Naive thymus-derived CD8-positive, alpha-beta T cell (primary cell): ENCODE measurements at regions not wholly inside any gene's neighbourhood (a gene's known extent, or its start where the extent isn't known, plus 50 kb on each side); places are given as distances from the start of the nearest gene placed in this dataset.
"Not testable (repeated sequence)": the region's sequence is repeated elsewhere in the genome, so short reads cannot be mapped to it uniquely, and the experiment has no call there.

Experiments used
- ATAC-seq, 2 donors: fragments of 150-1000 bp; cut with Tn5 transposase in 1 of 2; sonication (Bioruptor Pico), chemical (Tn5 transposase) in 1 of 2; 1 replicate in 1 of 2; 2 replicates in 1 of 2; pipeline ENCODE4 v1.10.0; 2021; ENCODE audit warnings: mild to moderate bottlenecking in 2 of 2, moderate library complexity in 2 of 2
- POLR2A ChIA-PET: fragments of 350-600 bp; sonication (Branson Sonifier 250); formaldehyde crosslinking; loops from one replicate; lab custom pipeline; 2021; ENCODE audit warnings: antibody characterized with exemption; lab: Charles Lee
- DNase-seq, 10 donors: peaks; one replicate each; pipeline versions ENCODE4 v3.0.0 to v3.0.0-alpha.2; 2020 to 2022
- H3K27ac Mint-ChIP-seq, 10 donors: one replicate each; pipeline ENCODE4 v1.8.0; 2020 to 2022; ENCODE audit warnings: mild to moderate bottlenecking in 10 of 10, mixed read lengths in 10 of 10, moderate library complexity in 4 of 10, inconsistent platforms in 1 of 10
- H3K27me3 Mint-ChIP-seq, 5 donors: one replicate each; pipeline ENCODE4 v1.8.0; 2021 to 2022; ENCODE audit warnings: mixed read lengths in 5 of 5
- H3K36me3 Mint-ChIP-seq, 3 donors: one replicate each; pipeline ENCODE4 v1.8.0; 2020 to 2022; ENCODE audit warnings: mixed read lengths in 3 of 3, mild to moderate bottlenecking in 2 of 3, inconsistent platforms in 1 of 3
- H3K4me1 Mint-ChIP-seq, 4 donors: one replicate each; pipeline ENCODE4 v1.8.0; 2021 to 2022; ENCODE audit warnings: mixed read lengths in 4 of 4
- H3K4me3 Mint-ChIP-seq, 10 donors: one replicate each; pipeline ENCODE4 v1.8.0; 2020 to 2022; ENCODE audit warnings: mild to moderate bottlenecking in 10 of 10, mixed read lengths in 10 of 10, moderate library complexity in 6 of 10, inconsistent platforms in 1 of 10
- H3K9me3 Mint-ChIP-seq, 9 donors: one replicate each; pipeline ENCODE4 v1.8.0; 2020 to 2022; ENCODE audit warnings: mixed read lengths in 9 of 9, mild to moderate bottlenecking in 3 of 9, inconsistent platforms in 1 of 9, moderate library complexity in 1 of 9

DNA sequence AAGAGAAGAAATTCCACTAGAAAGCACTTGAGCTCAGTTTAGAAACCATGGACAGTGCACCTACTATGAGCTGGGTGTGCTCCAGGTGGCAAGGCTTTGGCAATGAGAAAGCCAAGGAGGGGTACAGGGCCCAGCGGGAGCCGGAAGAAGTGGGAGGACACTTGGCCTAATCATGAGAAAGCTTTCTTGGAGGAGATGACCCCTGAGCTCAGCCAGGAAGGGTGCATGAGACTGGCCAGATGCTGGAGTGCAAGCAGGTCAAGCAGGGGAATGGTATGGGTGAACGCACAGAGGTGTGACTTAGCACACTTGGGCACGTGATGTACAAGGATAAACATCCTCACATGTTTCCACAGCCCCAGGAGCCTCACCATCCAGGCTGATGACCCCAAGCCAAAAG lies 97.2 kb upstream of the GLI2 start:
- Mint-ChIP-seq H3K27ac (no peak overlapping the region), H3K9me3 (peaks cover 0 to 3% (median 0%) of the 10 kb centered on the region in 9 donors), H3K36me3 (no peaks in the 10 kb centered on the region), H3K27me3 (peaks cover 3 to 7% (median 6%) of the 10 kb centered on the region in 5 donors), H3K4me3 (no peak overlapping the region), H3K4me1 (no peaks in the 10 kb centered on the region)
- ATAC-seq: no peak
- POLR2A ChIA-PET: no interaction called here
- DNase-seq: no peak

DNA sequence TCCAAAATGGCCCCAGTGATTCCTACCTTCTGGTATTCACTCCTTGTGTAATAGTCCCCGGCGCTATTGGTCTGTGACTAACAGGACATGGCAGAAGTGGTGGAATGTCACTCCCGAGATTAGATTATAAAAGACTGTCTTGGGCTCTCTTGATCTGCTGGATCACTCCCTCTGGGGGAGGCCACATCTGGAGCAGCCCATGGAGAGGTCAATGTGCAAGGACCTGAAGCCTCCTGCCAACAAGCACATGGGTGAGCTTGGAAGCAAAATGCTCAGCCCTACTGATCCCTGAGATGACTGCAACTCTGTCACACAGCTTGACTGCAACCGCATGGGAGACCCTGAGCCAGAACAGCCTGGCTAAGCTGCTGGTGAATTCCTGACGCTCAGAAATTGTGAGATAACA lies 94.3 kb upstream of the GLI2 start:
- no peak overlapping the region for H3K4me3 Mint-ChIP-seq
- no peak overlapping the region for H3K27ac Mint-ChIP-seq
- peaks cover 0 to 7% (median 3%) of the 10 kb centered on the region in 5 donors for H3K27me3 Mint-ChIP-seq
- H3K9me3 Mint-ChIP-seq: peaks cover 0 to 3% (median 0%) of the 10 kb centered on the region in 9 donors
- no peaks in the 10 kb centered on the region for H3K36me3 Mint-ChIP-seq
- DNase-seq: no peak
- POLR2A ChIA-PET: no interaction called here
- ATAC-seq: no peak
- H3K4me1 Mint-ChIP-seq: no peaks in the 10 kb centered on the region

DNA sequence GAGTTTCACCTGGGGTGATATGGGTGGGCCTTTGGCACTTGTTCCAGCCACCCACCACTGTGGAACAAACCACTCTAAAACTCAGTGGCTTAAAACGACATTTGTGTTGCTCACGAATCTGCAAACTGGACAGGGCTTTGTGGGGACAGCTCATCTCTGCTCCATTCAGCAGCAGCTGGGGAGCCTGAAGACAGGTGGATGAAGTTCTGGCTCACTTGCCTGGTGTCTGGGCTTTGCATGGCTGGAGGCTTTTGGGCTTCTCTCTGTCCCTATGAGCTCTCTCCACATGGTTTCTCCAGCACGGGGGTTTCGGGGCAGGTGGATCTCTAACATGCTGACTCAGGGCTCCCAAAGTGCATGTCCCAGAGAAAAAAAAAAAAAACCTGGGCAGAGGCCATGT lies 93.0 kb upstream of the GLI2 start:
- no peak for ATAC-seq
- H3K27ac Mint-ChIP-seq: no peak overlapping the region
- H3K4me1 Mint-ChIP-seq: no peaks in the 10 kb centered on the region
- peaks cover 3 to 7% (median 4%) of the 10 kb centered on the region in 5 donors for H3K27me3 Mint-ChIP-seq
- H3K36me3 Mint-ChIP-seq: no peaks in the 10 kb centered on the region
- peaks cover 0 to 3% (median 0%) of the 10 kb centered on the region in 9 donors for H3K9me3 Mint-ChIP-seq
- POLR2A ChIA-PET: no interaction called here
- DNase-seq: no peak
- H3K4me3 Mint-ChIP-seq: no peak overlapping the region

DNA sequence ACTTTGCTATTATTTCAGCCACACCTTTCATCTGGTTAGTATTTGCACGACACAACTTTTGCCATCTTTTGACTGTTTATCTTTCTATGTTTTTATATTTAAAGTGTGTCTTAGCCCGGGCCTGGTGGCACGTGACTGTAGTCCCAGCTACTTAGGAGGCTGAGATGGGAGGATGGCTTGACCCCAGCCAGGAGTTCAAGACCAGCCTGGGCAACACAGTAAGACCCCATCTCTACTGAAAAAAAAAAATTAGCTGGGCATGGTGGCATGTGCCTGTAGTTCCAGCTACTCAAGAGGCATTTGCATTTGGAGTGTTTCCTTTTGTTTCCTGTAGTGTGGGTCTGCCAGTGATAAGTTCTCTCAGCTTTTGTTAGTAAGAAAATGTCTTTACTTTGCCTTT lies 88.7 kb upstream of the GLI2 start:
- ATAC-seq: no peak
- H3K4me3 Mint-ChIP-seq: no peak overlapping the region
- peaks cover 8 to 32% (median 23%) of the 10 kb centered on the region in 9 donors for H3K9me3 Mint-ChIP-seq

DNA sequence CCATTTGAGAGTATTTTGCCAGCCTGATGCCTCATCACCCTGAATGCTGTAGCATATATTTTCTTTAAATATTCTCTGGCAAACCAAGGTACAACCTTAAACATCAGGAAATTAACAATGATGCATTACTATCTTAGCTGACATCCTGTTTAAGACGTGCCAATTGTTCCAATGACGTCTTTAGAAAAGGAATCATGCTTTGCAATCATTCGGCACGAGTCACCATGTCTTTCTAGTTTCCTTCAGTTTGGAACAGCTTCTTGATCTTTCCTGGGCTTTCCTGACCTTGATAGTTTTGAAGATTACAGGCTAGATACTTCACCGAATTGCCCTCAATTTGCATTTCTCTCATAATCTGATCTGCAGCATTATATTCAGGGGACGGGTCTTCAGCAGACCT lies 88.2 kb upstream of the GLI2 start:
- DNase-seq (no peak), ATAC-seq (no peak)
- H3K36me3 Mint-ChIP-seq: peaks cover 0 to 8% (median 0%) of the 10 kb centered on the region in 3 donors
- POLR2A ChIA-PET: no interaction called here
- peaks cover 8 to 35% (median 23%) of the 10 kb centered on the region in 9 donors for H3K9me3 Mint-ChIP-seq
- H3K4me3 Mint-ChIP-seq: no peak overlapping the region
- H3K27ac Mint-ChIP-seq: no peak overlapping the region
- H3K4me1 Mint-ChIP-seq: no peaks in the 10 kb centered on the region
- peaks cover 3 to 18% (median 4%) of the 10 kb centered on the region in 5 donors for H3K27me3 Mint-ChIP-seq

More for the DNA sequence above, 88.7 kb upstream of the GLI2 start:
- POLR2A ChIA-PET: no interaction called here
- Mint-ChIP-seq H3K27ac (no peak overlapping the region), H3K4me1 (no peaks in the 10 kb centered on the region), H3K27me3 (peaks cover 3 to 18% (median 4%) of the 10 kb centered on the region in 5 donors), H3K36me3 (peaks cover 0 to 8% (median 0%) of the 10 kb centered on the region in 3 donors)
- no peak for DNase-seq

DNA sequence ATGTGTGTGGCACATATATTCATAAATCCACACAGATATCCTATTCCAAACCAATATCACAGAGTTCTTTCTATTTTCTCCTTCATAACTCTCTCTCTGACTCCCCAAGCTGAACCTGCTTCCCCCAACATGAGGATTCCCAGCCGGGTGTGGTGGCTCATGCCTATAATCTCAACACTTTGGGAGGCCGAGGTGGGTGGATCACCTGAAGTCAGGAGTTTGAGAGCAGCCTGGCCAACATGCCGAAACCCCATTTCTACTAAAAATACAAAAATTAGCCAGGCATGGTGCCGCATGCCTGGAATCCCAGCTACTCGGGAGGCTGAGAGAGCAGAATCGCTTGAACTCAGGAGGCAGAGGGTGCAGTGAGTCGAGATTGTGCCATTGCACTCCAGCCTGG lies 86.3 kb upstream of the GLI2 start:
- Mint-ChIP-seq H3K27me3 (peaks cover 11 to 18% (median 14%) of the 10 kb centered on the region in 5 donors), H3K9me3 (peaks cover 12 to 44% (median 23%) of the 10 kb centered on the region in 9 donors)
- POLR2A ChIA-PET: interaction anchor here (0.7 kb wide), 1 partner anchor 8 kb away, joined by 6 read pairs; no protein-coding TSS in a partner anchor
- H3K27ac Mint-ChIP-seq, DNase-seq, H3K4me1 Mint-ChIP-seq, H3K4me3 Mint-ChIP-seq, H3K36me3 Mint-ChIP-seq, ATAC-seq: not testable (repeated sequence)

DNA sequence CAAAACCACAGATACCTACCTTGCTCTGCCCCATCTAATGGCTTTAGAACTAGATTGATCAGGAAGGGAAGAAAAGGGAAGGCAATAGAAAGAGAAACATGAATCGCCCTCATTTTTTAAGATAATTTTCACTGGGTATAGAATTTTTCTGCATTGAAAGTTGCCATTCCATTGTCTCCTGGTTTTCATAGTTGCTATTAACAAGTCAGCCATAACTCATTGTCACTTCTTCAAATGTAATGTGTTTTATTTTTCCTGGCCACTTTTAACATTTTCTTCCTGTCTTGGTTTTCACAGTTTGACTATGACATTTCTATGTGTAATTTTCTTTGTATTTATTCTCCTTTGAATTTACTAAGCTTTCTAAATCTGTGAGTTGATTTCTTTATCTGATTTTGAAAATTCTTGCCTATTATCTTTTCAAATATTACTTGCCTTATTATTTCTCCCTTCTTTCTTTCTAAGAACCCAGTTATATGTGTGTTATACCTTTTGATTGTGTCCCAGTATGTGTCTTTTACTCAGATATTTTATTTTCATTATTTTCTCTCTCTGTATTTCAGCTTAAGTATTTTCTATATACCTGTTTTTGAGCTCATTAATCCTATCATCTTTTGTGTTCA lies 85.5 kb upstream of the GLI2 start:
- POLR2A ChIA-PET: no interaction called here
- peaks cover 0 to 8% (median 0%) of the 10 kb centered on the region in 3 donors for H3K36me3 Mint-ChIP-seq
- H3K4me1 Mint-ChIP-seq: no peaks in the 10 kb centered on the region
- no peak for DNase-seq
- H3K9me3 Mint-ChIP-seq: peaks cover 12 to 44% (median 23%) of the 10 kb centered on the region in 9 donors
- no peak overlapping the region for H3K27ac Mint-ChIP-seq
- no peak overlapping the region for H3K4me3 Mint-ChIP-seq
- H3K27me3 Mint-ChIP-seq: peaks cover 12 to 23% (median 15%) of the 10 kb centered on the region in 5 donors
- no peak for ATAC-seq

DNA sequence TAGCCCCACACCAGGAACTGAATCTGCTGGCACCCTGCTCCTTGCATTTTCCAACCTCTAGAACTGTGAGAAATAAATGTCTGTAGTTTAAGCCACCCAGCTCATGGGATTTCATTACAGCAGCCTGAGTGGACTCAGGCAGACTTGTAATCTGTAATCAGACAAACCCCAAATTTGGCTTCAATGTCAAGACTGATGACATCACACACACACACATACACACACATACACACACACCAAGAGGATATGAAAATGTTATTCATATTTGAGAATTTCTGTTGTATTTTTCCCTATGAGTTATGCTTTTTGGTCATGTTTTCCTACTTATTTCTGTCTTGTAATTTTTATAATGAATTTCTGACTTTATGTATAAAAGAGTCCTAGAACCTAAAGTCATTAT lies 83.8 kb upstream of the GLI2 start:
- H3K4me3 Mint-ChIP-seq: no peak overlapping the region
- H3K27me3 Mint-ChIP-seq: peaks cover 17 to 40% (median 25%) of the 10 kb centered on the region in 5 donors
- peaks cover 0 to 8% (median 0%) of the 10 kb centered on the region in 3 donors for H3K36me3 Mint-ChIP-seq
- no peak overlapping the region for H3K27ac Mint-ChIP-seq
- DNase-seq (no peak), ATAC-seq (no peak)
- peaks cover 12 to 44% (median 23%) of the 10 kb centered on the region in 9 donors for H3K9me3 Mint-ChIP-seq
- POLR2A ChIA-PET: no interaction called here
- no peaks in the 10 kb centered on the region for H3K4me1 Mint-ChIP-seq

DNA sequence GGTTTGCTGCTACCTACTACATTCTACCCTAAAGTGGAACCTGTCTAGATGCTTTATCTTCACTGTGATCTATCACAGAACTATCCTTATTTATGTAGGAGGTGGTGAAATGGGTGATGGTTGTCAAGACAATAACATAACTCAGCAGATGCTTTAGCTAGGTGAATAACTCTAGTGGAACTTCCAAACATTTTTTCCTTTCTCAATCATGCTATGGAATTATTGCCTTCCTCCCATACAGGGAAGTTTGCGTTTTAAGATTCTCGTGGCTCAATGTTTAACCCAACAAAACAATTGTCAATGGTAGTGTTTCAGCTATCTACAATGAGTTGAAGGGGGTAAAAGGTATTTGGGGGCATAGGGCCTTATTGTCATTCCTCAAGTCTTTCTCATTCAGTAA lies 82.6 kb upstream of the GLI2 start:
- peaks cover 0 to 8% (median 0%) of the 10 kb centered on the region in 3 donors for H3K36me3 Mint-ChIP-seq
- POLR2A ChIA-PET: no interaction called here
- DNase-seq: no peak
- no peak for ATAC-seq
- H3K4me3 Mint-ChIP-seq: no peak overlapping the region
- H3K9me3 Mint-ChIP-seq: peaks cover 12 to 44% (median 23%) of the 10 kb centered on the region in 9 donors
- H3K4me1 Mint-ChIP-seq: no peaks in the 10 kb centered on the region
- peaks cover 18 to 41% (median 28%) of the 10 kb centered on the region in 5 donors for H3K27me3 Mint-ChIP-seq
- no peak overlapping the region for H3K27ac Mint-ChIP-seq

DNA sequence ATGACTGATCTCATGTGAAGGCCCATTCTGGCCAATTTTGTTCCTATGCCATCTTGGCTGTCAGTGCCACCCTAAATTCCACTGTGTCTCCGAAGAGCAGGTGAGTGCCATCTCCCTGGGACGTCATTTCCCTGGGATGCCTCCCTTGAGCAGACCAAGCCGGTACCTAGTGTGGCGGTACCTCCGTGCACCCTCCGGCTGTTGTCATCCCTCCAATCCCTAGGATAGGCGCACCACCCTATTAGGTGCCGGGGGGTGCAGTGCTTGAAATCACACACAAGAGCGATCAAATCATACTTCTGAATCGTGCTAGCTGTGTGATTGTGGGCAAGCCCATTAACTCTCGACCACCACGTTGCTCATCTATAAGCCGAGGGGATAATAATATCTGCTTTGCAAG lies 81.8 kb upstream of the GLI2 start:
- H3K27ac Mint-ChIP-seq: no peak overlapping the region
- no peak for ATAC-seq
- peaks cover 12 to 43% (median 23%) of the 10 kb centered on the region in 9 donors for H3K9me3 Mint-ChIP-seq
- H3K36me3 Mint-ChIP-seq: peaks cover 0 to 8% (median 0%) of the 10 kb centered on the region in 3 donors
- no peak overlapping the region for H3K4me3 Mint-ChIP-seq
- POLR2A ChIA-PET: no interaction called here
- peaks cover 21 to 45% (median 30%) of the 10 kb centered on the region in 5 donors for H3K27me3 Mint-ChIP-seq
- no peaks in the 10 kb centered on the region for H3K4me1 Mint-ChIP-seq
- no peak for DNase-seq

DNA sequence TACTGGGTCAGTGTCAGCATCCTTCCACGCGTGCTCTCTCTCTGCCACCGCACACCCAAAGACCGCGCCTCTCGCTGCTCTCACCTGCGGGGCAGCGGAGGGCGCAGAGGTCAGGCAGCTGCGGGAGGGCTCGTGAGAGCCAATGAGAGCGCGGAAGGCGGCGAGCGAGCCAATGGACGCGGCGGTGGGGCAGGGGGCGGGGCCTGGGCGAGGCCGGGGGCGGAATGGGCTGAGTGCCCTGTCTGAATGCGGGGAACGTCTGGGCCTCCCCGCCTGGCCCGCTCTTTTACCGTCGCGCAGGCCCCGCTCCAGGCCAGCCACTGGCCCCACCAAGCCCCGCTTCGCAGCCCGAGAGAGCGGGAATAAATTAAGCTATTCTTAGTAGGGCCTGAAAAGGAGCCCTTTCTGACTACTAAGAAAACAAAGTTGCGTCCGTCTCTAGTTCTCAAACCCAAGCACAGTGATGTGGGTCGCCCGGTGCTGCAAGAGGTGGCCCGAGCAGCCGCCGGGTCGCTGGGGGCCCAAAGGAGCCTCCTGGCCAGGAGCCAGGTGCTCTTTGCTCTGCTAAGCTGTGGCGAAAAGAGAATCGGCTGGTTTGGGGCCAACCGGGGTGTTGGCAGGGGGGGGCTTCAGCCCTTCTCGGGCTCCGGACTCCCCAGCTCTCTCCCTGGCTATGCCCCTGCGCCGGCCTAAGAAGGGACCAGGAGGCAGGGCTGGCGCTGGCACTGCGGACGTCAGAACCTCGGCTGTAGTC lies 81.1 kb upstream of the GLI2 start:
- Mint-ChIP-seq H3K4me1 (no peaks in the 10 kb centered on the region), H3K27ac (no peak overlapping the region)

DNA sequence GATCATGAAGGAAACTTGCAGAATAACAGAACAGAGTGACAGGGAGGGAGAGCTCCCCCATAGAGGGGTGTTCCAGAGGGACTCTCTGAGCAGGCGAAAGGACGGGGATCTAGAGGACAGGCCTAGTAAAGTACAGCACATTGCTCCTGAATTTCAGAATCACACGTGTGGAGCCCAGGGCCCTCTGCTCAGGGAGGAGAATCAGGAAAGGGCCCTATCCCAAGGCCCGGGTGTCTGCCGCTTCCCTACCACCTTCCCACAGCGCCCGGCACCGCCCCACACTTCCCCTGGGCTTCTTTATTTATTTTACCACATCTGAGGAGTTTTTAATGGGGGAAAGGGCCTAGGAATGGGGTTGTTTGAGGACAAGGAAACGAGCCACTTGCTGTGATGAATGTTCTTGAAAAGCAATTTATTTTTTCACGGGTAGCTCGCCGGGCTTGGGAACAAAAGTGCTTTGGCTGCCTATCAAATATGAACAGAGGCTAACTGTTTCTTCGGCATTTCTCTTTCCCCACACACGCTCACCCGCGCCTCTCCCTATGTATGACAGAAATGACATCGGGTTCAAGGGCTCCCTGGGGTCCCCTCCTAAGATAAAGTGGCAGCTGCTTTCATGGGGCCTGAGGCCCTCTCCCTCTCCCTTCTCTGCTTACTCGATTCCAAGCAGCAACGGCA lies 79.3 kb upstream of the GLI2 start:
- POLR2A ChIA-PET: no interaction called here
- peaks cover 0 to 18% (median 8%) of the 10 kb centered on the region in 9 donors for H3K9me3 Mint-ChIP-seq
- ATAC-seq (no peak), DNase-seq (no peak)
- H3K4me1 Mint-ChIP-seq: no peaks in the 10 kb centered on the region
- H3K27ac Mint-ChIP-seq: no peak overlapping the region
- no peak overlapping the region for H3K4me3 Mint-ChIP-seq
- peaks cover 26 to 47% (median 33%) of the 10 kb centered on the region in 5 donors for H3K27me3 Mint-ChIP-seq
- no peaks in the 10 kb centered on the region for H3K36me3 Mint-ChIP-seq

More for the DNA sequence above, 81.1 kb upstream of the GLI2 start:
- no peak for DNase-seq
- ATAC-seq: no peak
- no peak overlapping the region for H3K4me3 Mint-ChIP-seq
- H3K9me3 Mint-ChIP-seq: peaks cover 12 to 36% (median 21%) of the 10 kb centered on the region in 9 donors
- POLR2A ChIA-PET: no interaction called here
- peaks cover 0 to 8% (median 0%) of the 10 kb centered on the region in 3 donors for H3K36me3 Mint-ChIP-seq
- H3K27me3 Mint-ChIP-seq: peaks cover 26 to 47% (median 30%) of the 10 kb centered on the region in 5 donors
